MM.1S (cell line): ENCODE measurements at regions not wholly inside any gene's neighbourhood (a gene's known extent, or its start where the extent isn't known, plus 50 kb on each side); places are given as distances from the start of the nearest gene placed in this dataset.

ENCODE experiments used
- DNase-seq: peaks from one replicate; pipeline ENCODE4 v3.0.0-alpha.2; 2015
- H2AFZ ChIP-seq: fragments of 300-600 bp; sonication (generic); 2 replicates; pipeline ENCODE4 v1.6.0; 2016; ENCODE audit warnings: antibody characterized with exemption, low read length
- H3F3A ChIP-seq: fragments of 300-600 bp; sonication (generic); 2 replicates; pipeline ENCODE4 v1.6.1; 2016; ENCODE audit warnings: mild to moderate bottlenecking, antibody characterized with exemption, low read length, moderate library complexity, mixed read lengths; ENCODE audit not compliant: insufficient read depth
- H3K27ac ChIP-seq: fragments of 300-600 bp; sonication (generic); 2 replicates; pipeline ENCODE4 v1.5.1; 2016; ENCODE audit warnings: mild to moderate bottlenecking, low read length
- H3K27me3 ChIP-seq: fragments of 300-600 bp; sonication (generic); replicated peaks from 2 replicates; pipeline ENCODE4 v1.6.0; 2016; ENCODE audit warnings: low read length; ENCODE audit not compliant: insufficient read depth
- H3K36me3 ChIP-seq: fragments of 300-600 bp; sonication (generic); replicated peaks from 2 replicates; pipeline ENCODE4 v1.6.1; 2016; ENCODE audit warnings: mild to moderate bottlenecking, low read length, mixed read lengths; ENCODE audit not compliant: insufficient read depth
- H3K4me1 ChIP-seq: fragments of 300-600 bp; sonication (generic); 2 replicates; pipeline ENCODE4 v1.6.1; 2016; ENCODE audit warnings: low read length, mixed read lengths
- H3K4me2 ChIP-seq: fragments of 300-600 bp; sonication (generic); 2 replicates; pipeline ENCODE4 v1.6.0; 2016; ENCODE audit warnings: low read depth, low read length
- H3K4me3 ChIP-seq: fragments of 300-600 bp; sonication (generic); 2 replicates; pipeline ENCODE4 v1.5.1; 2016; ENCODE audit warnings: low read length, mixed read lengths
- H3K79me2 ChIP-seq: fragments of 300-600 bp; sonication (generic); 2 replicates; pipeline ENCODE4 v1.6.1; 2016; ENCODE audit warnings: mixed run types, low read length, mixed read lengths
- H3K9ac ChIP-seq: fragments of 300-600 bp; sonication (generic); 2 replicates; pipeline ENCODE4 v1.6.1; 2016; ENCODE audit warnings: low read length, mixed read lengths
- H3K9me2 ChIP-seq: fragments of 300-600 bp; sonication (generic); replicated peaks from 2 replicates; pipeline ENCODE4 v1.6.1; 2016; ENCODE audit warnings: mild to moderate bottlenecking, low read length, mixed read lengths; ENCODE audit not compliant: insufficient read depth
- H3K9me3 ChIP-seq: fragments of 300-600 bp; sonication (generic); replicated peaks from 2 replicates; pipeline ENCODE4 v1.6.1; 2016; ENCODE audit warnings: mild to moderate bottlenecking, low read length, mixed read lengths; ENCODE audit not compliant: insufficient read depth
- H4K20me1 ChIP-seq: fragments of 300-600 bp; sonication (generic); 2 replicates; pipeline ENCODE4 v1.6.1; 2016; ENCODE audit warnings: mild to moderate bottlenecking, low read length, moderate library complexity, mixed read lengths; ENCODE audit not compliant: insufficient read depth
- EZH2 ChIP-seq: fragments of 300-600 bp; sonication (generic); optimal IDR thresholded peaks from 2 replicates; pipeline ENCODE3; 2017; ENCODE audit warnings: low read depth, mild to moderate bottlenecking, antibody characterized with exemption, low read length, mixed read lengths
- EZH2phosphoT487 ChIP-seq: fragments of 300-600 bp; sonication (generic); IDR thresholded peaks from 2 replicates; pipeline ENCODE4 v1.6.1; 2018; ENCODE audit warnings: antibody characterized with exemption, low read length
- TF ChIP-seq, protein P1 (sequence below): fragments of 300-600 bp; sonication (generic); IDR thresholded peaks from 2 replicates; pipeline ENCODE4 v1.5.1; 2016; ENCODE audit warnings: antibody characterized with exemption, low read length, mixed read lengths

- no peaks in the 10 kb centered on the region for H3K9me2 ChIP-seq
- no peak overlapping the region for H3K4me3 ChIP-seq
- no peak overlapping the region for H3K4me2 ChIP-seq
- no peak overlapping the region for H3K9ac ChIP-seq
- no peak overlapping the region for H3K27ac ChIP-seq
- no peak for DNase-seq
- H3K9me3 ChIP-seq = no peaks in the 10 kb centered on the region
- H3K79me2 ChIP-seq = no peaks in the 10 kb centered on the region
- H4K20me1 ChIP-seq = no peaks in the 10 kb centered on the region
- H2AFZ ChIP-seq = no peak overlapping the region
- TF ChIP-seq EZH2 = no peak
- TF ChIP-seq EZH2phosphoT487 = no peak
- TF ChIP-seq, protein P1, sequence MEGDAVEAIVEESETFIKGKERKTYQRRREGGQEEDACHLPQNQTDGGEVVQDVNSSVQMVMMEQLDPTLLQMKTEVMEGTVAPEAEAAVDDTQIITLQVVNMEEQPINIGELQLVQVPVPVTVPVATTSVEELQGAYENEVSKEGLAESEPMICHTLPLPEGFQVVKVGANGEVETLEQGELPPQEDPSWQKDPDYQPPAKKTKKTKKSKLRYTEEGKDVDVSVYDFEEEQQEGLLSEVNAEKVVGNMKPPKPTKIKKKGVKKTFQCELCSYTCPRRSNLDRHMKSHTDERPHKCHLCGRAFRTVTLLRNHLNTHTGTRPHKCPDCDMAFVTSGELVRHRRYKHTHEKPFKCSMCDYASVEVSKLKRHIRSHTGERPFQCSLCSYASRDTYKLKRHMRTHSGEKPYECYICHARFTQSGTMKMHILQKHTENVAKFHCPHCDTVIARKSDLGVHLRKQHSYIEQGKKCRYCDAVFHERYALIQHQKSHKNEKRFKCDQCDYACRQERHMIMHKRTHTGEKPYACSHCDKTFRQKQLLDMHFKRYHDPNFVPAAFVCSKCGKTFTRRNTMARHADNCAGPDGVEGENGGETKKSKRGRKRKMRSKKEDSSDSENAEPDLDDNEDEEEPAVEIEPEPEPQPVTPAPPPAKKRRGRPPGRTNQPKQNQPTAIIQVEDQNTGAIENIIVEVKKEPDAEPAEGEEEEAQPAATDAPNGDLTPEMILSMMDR = no peak
- no peaks in the 10 kb centered on the region for H3K27me3 ChIP-seq
- H3K36me3 ChIP-seq = no peaks in the 10 kb centered on the region
- H3F3A ChIP-seq = no peaks in the 10 kb centered on the region
- no peaks in the 10 kb centered on the region for H3K4me1 ChIP-seq
These were observed 148.9 kb downstream of the OXSM start for GRCh38 chr3:25938566-25939325.

DNA sequence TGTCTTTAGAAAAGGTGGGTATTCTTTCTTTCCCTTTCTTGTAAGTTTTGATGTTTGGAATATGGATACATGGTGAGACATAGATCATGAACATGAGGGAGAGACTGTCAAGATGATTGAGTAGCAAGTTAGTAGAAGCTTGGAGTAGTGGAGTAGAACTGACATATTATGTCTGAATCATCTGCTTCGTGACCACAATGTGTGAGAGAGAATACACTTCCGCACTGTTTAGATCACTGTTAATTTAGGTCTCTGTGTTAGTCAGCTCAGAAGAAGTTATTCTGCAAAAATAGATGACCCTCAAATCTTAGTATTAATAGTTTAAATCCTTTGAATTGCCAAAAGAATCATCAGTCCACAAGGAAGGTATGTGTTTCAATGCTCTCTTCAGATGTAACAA, 151.0 kb downstream of the OXSM start:
- Histone ChIP-seq H2AFZ (no peak overlapping the region), H4K20me1 (no peaks in the 10 kb centered on the region), H3K9ac (no peak overlapping the region), H3K4me2 (no peak overlapping the region), H3K9me2 (no peaks in the 10 kb centered on the region), H3K27me3 (no peaks in the 10 kb centered on the region), H3K27ac (no peak overlapping the region), H3K9me3 (no peaks in the 10 kb centered on the region), H3K36me3 (no peaks in the 10 kb centered on the region), H3F3A (no peaks in the 10 kb centered on the region), H3K4me1 (no peaks in the 10 kb centered on the region), H3K4me3 (no peak overlapping the region), H3K79me2 (no peaks in the 10 kb centered on the region)
- DNase-seq = no peak
- TF ChIP-seq EZH2phosphoT487 (no peak), EZH2 (no peak)
- TF ChIP-seq, protein P1 = no peak

DNA sequence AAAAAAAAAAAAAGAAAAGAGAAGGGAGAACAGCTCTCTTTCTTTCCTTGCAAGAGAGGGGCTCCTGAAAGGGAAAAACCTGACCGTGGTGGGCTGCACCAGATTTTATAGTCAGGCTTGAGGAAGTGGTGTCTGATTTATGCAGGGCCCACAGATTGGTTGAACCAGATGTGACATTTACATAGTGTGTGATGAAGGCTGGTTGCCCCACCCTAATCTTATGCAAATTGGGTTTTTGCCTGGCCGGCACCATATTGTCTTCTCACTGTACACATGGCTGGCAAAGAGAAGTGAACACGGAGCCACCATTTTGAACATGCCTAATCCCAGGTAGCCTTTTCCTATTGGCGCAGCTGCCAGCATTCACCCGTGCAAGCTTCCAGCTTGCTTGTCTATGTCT, 154.4 kb downstream of the OXSM start:
- Histone ChIP-seq H3K4me2 (no peak overlapping the region), H3K9me3 (no peaks in the 10 kb centered on the region), H3K9me2 (no peaks in the 10 kb centered on the region), H3K4me1 (no peaks in the 10 kb centered on the region), H3K36me3 (no peaks in the 10 kb centered on the region), H3F3A (no peaks in the 10 kb centered on the region), H3K9ac (no peak overlapping the region), H3K27ac (no peak overlapping the region), H3K4me3 (no peak overlapping the region), H2AFZ (no peak overlapping the region), H3K27me3 (no peaks in the 10 kb centered on the region), H4K20me1 (no peaks in the 10 kb centered on the region), H3K79me2 (no peaks in the 10 kb centered on the region)
- no peak for DNase-seq
- TF ChIP-seq EZH2 (no peak), EZH2phosphoT487 (no peak)
- TF ChIP-seq, protein P1 = no peak
